Bronchial epithelial cell (primary cell): ENCODE measurements at regions not wholly inside any gene's neighbourhood (a gene's known extent, or its start where the extent isn't known, plus 50 kb on each side); places are given as distances from the start of the nearest gene placed in this dataset.

Experiments
- DNase-seq: peaks from one replicate; pipeline ENCODE4 v3.0.0-alpha.2; 2010; ENCODE audit warnings: low read depth
- FAIRE-seq: peaks from 2 replicates; lab custom pipeline; 2011; peaks lifted over from hg19 to GRCh38; lab: Jason Lieb, UNC
- H3K27me3 ChIP-seq: 2 replicates; pipeline ENCODE4 v1.5.1; 2011; ENCODE audit warnings: low read length; ENCODE audit not compliant: control insufficient read depth, insufficient read depth
- H3K36me3 ChIP-seq: 2 replicates; pipeline ENCODE4 v1.5.1; 2011; ENCODE audit warnings: low read length; ENCODE audit not compliant: control insufficient read depth, insufficient read depth
- H3K4me3 ChIP-seq: 2 replicates; pipeline ENCODE4 v1.5.1; 2011; ENCODE audit warnings: mild to moderate bottlenecking, low read depth, low read length, control low read depth
- CTCF ChIP-seq: IDR thresholded peaks from 2 replicates; pipeline ENCODE4 v1.5.1; 2011; ENCODE audit warnings: mild to moderate bottlenecking, moderate library complexity, low read length, control low read depth, inconsistent platforms; ENCODE audit not compliant: insufficient read depth, severe bottlenecking

DNA sequence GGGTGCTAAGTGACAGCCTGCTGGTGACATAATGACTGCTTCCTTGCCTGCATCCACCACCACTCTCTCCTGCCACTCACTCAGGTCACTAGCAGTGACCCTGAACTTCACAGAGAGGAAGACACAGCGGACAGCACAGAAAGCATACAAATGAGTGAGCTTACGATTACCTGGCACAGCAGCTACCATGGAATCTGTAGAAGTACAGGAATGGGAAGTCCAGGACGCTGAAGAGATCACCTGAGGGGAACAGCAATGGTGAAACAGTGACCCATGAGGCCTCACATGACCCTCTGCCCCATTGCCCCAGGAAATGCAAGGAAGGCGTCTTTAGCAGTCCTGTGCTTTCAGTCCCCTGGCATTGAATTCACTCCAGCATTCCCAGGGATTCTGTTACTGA, 96.7 kb upstream of the RIOK3 start:
- no peak overlapping the region for H3K4me3 ChIP-seq
- H3K36me3 ChIP-seq = no peaks in the 10 kb centered on the region
- FAIRE-seq (no peak), DNase-seq (no peak)
- TF ChIP-seq CTCF = no peak
- no peaks in the 10 kb centered on the region for H3K27me3 ChIP-seq

- no peak overlapping the region for H3K4me3 ChIP-seq
Measured at GRCh38 chr18:23356915-23357601, 96.0 kb upstream of the RIOK3 start.

DNA sequence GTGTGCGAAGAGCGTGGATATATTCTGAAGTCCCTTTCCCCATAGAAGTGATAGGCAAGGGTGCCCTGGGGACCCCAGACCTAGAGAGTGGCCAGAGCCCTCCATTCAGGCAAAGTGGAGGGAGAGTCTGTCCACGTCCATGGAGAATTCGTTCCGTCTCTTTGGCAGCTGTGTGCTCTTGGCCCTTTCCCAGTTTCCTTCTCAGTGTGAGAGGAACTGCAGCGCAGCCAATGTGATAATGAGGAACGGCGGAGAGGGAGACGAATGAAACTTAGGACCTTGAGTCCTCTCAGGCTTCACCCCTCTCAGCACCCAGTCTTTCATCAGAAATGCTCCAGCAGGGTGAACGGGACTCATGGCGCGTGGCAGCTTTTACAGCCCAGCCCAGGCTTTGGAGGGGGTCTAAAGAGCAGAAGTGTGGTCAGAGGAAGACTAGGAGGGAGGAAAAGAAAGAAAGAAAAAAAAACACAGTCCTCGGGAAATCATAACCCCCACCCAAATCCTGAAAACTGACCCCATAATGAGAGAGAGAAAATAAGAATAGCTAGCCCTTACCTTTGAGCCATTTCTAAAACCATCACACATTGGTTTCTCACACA, 95.0 kb upstream of the RIOK3 start:
- Histone ChIP-seq H3K27me3 (no peaks in the 10 kb centered on the region), H3K4me3 (no peak overlapping the region), H3K36me3 (no peaks in the 10 kb centered on the region)
- FAIRE-seq (no peak), DNase-seq (no peak)
- no peak for TF ChIP-seq CTCF

More at GRCh38 chr18:23356915-23357601, 96.0 kb upstream of the RIOK3 start:
- H3K27me3 ChIP-seq = no peaks in the 10 kb centered on the region
- DNase-seq = peak; percentile 17
- no peaks in the 10 kb centered on the region for H3K36me3 ChIP-seq
- no peak for FAIRE-seq
- no peak for TF ChIP-seq CTCF

DNA sequence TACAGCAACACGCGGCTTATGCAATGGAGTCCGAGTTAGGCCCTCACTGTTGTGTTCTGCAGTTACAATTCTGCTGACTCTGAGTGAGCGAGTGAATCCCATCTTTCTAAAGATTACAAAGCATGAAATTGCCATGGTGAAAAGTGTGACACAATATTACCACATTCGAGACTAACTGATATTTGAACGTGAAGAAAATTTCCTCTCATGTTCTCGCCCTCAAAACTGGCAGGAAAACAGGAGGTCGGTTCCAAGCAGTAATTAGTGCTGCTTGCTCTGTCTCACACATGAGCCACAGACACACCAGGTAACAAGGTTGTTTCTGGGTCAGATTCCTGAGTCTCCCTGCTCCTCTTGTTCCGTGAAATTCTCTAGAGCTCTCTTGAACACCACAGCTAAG, 93.7 kb upstream of the RIOK3 start:
- no peak for DNase-seq
- no peak for FAIRE-seq
- no peaks in the 10 kb centered on the region for H3K36me3 ChIP-seq
- no peak overlapping the region for H3K4me3 ChIP-seq
- H3K27me3 ChIP-seq = no peaks in the 10 kb centered on the region
- TF ChIP-seq CTCF = no peak

GRCh38 chr18:23363865-23364570, 89.1 kb upstream of the RIOK3 start:
- Histone ChIP-seq H3K36me3 (no peaks in the 10 kb centered on the region), H3K4me3 (no peak overlapping the region), H3K27me3 (no peaks in the 10 kb centered on the region)
- FAIRE-seq = no peak
- TF ChIP-seq CTCF = no peak
- DNase-seq = no peak
